ENCODE measurements at regions not wholly inside any gene's neighbourhood (a gene's known extent, or its start where the extent isn't known, plus 50 kb on each side); places are given as distances from the start of the nearest gene placed in this dataset.
A peak's percentile ranks its signal among the peaks of the same experiment; 100 is the strongest.
"Not testable (repeated sequence)": the region's sequence is repeated elsewhere in the genome, so short reads cannot be mapped to it uniquely, and the experiment has no call there.

GRCh38 chr14:55914771-55915170 is 203.4 kb upstream of the PELI2 start:
- peak; percentile 38 for DNase-seq (ENCODE audit: low read depth)
- TF ChIP-seq, protein P1, sequence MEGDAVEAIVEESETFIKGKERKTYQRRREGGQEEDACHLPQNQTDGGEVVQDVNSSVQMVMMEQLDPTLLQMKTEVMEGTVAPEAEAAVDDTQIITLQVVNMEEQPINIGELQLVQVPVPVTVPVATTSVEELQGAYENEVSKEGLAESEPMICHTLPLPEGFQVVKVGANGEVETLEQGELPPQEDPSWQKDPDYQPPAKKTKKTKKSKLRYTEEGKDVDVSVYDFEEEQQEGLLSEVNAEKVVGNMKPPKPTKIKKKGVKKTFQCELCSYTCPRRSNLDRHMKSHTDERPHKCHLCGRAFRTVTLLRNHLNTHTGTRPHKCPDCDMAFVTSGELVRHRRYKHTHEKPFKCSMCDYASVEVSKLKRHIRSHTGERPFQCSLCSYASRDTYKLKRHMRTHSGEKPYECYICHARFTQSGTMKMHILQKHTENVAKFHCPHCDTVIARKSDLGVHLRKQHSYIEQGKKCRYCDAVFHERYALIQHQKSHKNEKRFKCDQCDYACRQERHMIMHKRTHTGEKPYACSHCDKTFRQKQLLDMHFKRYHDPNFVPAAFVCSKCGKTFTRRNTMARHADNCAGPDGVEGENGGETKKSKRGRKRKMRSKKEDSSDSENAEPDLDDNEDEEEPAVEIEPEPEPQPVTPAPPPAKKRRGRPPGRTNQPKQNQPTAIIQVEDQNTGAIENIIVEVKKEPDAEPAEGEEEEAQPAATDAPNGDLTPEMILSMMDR (conservative IDR thresholded peaks at IDR 0.05; ENCODE audit: control insufficient read depth, insufficient read depth, low read depth, low read length): no peak
- H3K4me3 ChIP-seq (ENCODE audit: control insufficient read depth, low read depth, low read length): no peak overlapping the region

DNA sequence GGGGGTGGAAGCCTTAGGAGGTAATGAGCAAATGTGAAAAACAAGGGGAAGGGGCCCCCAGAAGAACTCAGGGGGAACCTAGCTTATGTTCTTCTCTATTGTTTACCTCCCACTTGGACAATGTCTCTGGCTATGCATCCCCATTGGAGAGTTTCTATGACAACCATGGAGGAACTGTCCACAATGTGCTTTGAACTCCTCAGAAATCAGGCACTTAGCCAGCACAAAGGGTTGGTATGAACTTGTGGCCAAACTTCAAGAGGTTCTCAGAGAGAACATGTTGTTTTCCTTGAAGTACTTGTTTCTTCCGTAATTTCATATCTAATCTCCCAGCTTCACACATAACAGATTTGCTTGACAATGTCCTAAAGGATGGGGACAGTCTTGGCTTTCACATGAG is 202.8 kb upstream of the PELI2 start:
- TF ChIP-seq, protein P1 (conservative IDR thresholded peaks at IDR 0.05; ENCODE audit: control insufficient read depth, insufficient read depth, low read depth, low read length): no peak
- H3K4me3 ChIP-seq (ENCODE audit: control insufficient read depth, low read depth, low read length): no peak overlapping the region
- peak; percentile 22 for DNase-seq (ENCODE audit: low read depth)

DNA sequence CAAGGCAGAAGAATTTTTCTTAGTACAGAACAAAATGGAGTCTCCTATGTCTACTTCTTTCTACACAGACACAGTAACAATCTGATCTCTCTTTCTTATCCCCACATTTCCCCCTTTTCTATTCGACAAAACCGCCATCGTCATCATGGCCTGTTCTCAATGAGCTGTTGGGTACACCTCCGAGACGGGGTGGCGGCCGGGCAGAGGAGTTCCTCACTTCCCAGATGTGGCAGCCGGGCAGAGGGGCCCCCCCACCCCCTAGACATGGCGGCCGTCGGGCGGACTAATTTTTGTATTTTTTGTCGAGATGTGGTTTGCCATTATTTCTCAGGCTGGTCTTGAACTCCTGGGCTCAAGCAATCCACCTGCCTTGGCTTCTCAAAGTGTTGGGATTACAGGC is 198.4 kb upstream of the PELI2 start:
- DNase-seq (ENCODE audit: low read depth); H3K4me3 ChIP-seq (ENCODE audit: control insufficient read depth, low read depth, low read length): not testable (repeated sequence)

GRCh38 chr14:55921511-55921910 is 196.7 kb upstream of the PELI2 start:
- TF ChIP-seq, protein P1 (conservative IDR thresholded peaks at IDR 0.05; ENCODE audit: control insufficient read depth, insufficient read depth, low read depth, low read length): no peak
- no peak overlapping the region for H3K4me3 ChIP-seq (ENCODE audit: control insufficient read depth, low read depth, low read length)
- no peak for DNase-seq (ENCODE audit: low read depth)

- TF ChIP-seq, protein P1 (conservative IDR thresholded peaks at IDR 0.05; ENCODE audit: control insufficient read depth, insufficient read depth, low read depth, low read length): no peak
These were observed 192.2 kb upstream of the PELI2 start for GRCh38 chr14:55926007-55926406.

GRCh38 chr14:55927028-55927427 is 191.2 kb upstream of the PELI2 start:
- no peak for DNase-seq (ENCODE audit: low read depth)
- no peak overlapping the region for H3K4me3 ChIP-seq (ENCODE audit: control insufficient read depth, low read depth, low read length)
- TF ChIP-seq, protein P1 (conservative IDR thresholded peaks at IDR 0.05; ENCODE audit: control insufficient read depth, insufficient read depth, low read depth, low read length): no peak

More at GRCh38 chr14:55926007-55926406, 192.2 kb upstream of the PELI2 start:
- no peak for DNase-seq (ENCODE audit: low read depth)
- no peak overlapping the region for H3K4me3 ChIP-seq (ENCODE audit: control insufficient read depth, low read depth, low read length)

- no peak for DNase-seq (ENCODE audit: low read depth)
- TF ChIP-seq, protein P1 (conservative IDR thresholded peaks at IDR 0.05; ENCODE audit: control insufficient read depth, insufficient read depth, low read depth, low read length): no peak
- no peak overlapping the region for H3K4me3 ChIP-seq (ENCODE audit: control insufficient read depth, low read depth, low read length)
These were observed 189.9 kb upstream of the PELI2 start for GRCh38 chr14:55928276-55928675.

Data from fibroblast of mammary gland (primary cell).